ENCODE measurements at regions not wholly inside any gene's neighbourhood (a gene's known extent, or its start where the extent isn't known, plus 50 kb on each side); places are given as distances from the start of the nearest gene placed in this dataset.

DNA sequence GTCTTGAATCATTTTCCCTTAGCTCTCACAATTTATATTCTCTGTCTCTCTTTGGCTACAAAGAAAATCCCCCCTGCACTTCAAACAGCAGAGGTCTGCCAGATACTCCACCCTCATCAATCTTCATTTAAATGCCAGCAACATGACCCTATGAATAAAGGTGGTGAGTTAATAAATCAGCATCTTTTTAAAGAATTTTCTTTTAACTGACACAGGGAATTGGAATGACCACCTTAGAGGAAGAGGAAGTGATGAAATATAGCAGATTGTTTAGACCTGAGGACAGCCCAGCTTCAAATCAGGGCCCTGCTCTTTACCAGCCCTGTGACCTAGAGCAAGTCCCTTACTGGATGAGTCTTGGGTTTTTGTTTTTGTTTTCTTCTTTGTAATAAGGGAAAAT is 223.1 kb upstream of the PAPPA start:
- no peaks in the 10 kb centered on the region for H3K4me1 ChIP-seq
- H3K27ac ChIP-seq = no peak overlapping the region
- TF ChIP-seq, protein P1, sequence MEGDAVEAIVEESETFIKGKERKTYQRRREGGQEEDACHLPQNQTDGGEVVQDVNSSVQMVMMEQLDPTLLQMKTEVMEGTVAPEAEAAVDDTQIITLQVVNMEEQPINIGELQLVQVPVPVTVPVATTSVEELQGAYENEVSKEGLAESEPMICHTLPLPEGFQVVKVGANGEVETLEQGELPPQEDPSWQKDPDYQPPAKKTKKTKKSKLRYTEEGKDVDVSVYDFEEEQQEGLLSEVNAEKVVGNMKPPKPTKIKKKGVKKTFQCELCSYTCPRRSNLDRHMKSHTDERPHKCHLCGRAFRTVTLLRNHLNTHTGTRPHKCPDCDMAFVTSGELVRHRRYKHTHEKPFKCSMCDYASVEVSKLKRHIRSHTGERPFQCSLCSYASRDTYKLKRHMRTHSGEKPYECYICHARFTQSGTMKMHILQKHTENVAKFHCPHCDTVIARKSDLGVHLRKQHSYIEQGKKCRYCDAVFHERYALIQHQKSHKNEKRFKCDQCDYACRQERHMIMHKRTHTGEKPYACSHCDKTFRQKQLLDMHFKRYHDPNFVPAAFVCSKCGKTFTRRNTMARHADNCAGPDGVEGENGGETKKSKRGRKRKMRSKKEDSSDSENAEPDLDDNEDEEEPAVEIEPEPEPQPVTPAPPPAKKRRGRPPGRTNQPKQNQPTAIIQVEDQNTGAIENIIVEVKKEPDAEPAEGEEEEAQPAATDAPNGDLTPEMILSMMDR (IDR thresholded peaks at IDR 0.05) = no peak
- no peak for TF ChIP-seq POLR2A (IDR thresholded peaks at IDR 0.05)
- no peak for DNase-seq
- H3K9me3 ChIP-seq = no peaks in the 10 kb centered on the region
- intact Hi-C loops (cut with DNase I; ENCODE audit: low total_unique reads) = no loop called here
- no peak overlapping the region for H3K4me3 ChIP-seq
- no peaks in the 10 kb centered on the region for H3K27me3 ChIP-seq
- no peaks in the 10 kb centered on the region for H3K36me3 ChIP-seq

DNA sequence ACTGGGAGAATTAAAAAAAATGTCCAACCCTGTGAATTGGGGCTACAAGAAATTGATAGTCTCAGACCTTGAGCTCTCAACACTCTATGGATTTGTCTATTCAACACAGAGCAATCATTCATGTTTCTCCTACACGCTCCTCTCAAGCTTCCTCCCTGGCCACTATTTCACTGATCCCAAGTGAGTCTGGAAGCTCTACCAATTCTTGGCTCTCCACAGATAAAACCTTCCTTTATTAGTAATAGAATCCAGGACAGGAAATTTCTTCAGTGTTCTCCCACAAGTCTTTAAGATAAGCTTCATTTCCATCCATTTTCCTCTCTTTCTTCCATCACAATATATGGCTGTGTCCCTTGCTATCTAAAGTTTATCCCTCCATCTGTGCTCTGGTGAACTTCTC is 215.1 kb upstream of the PAPPA start:
- no peaks in the 10 kb centered on the region for H3K9me3 ChIP-seq
- H3K27ac ChIP-seq = no peak overlapping the region
- no peaks in the 10 kb centered on the region for H3K27me3 ChIP-seq
- DNase-seq = no peak
- no peaks in the 10 kb centered on the region for H3K4me1 ChIP-seq
- intact Hi-C loops (cut with DNase I; ENCODE audit: low total_unique reads) = no loop called here
- no peak overlapping the region for H3K4me3 ChIP-seq
- H3K36me3 ChIP-seq = no peaks in the 10 kb centered on the region
- no peak for TF ChIP-seq POLR2A (IDR thresholded peaks at IDR 0.05)
- TF ChIP-seq, protein P1 (IDR thresholded peaks at IDR 0.05) = no peak

DNA sequence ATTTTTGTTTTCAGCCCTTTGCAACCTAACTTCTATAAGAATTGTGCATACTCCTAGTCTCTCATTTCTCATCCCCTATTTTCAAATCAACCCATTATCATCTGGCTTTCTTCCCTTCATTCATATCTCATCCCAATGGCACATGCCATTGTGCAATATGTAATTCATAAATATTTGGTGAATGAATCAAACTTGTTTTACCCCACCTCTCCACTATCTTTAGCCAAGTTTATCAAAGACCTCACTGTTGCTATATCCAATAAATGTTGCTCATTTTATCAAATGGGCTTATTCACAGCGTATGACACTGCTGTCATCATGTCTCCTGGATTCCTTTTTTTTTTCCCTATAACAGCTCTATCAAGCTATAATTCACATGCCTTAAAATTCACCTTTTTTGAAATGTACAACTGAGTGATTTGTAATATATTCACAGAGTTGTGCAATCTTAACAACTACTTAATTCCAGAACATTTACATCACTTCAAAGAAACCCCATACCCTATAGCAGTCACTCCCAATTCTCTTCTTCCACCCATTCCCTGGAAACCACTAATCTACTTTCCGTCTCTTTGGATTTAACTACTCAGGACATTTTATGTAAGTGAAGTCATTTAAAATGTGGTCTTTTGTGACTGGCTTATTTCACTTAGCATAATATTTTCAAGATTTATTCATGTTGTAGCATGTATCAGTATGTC is 214.4 kb upstream of the PAPPA start:
- no peak for DNase-seq
- H3K36me3 ChIP-seq = no peaks in the 10 kb centered on the region
- H3K4me1 ChIP-seq = no peaks in the 10 kb centered on the region
- TF ChIP-seq POLR2A (IDR thresholded peaks at IDR 0.05) = no peak
- TF ChIP-seq, protein P1 (IDR thresholded peaks at IDR 0.05) = no peak
- no peaks in the 10 kb centered on the region for H3K27me3 ChIP-seq
- no peak overlapping the region for H3K27ac ChIP-seq
- no peak overlapping the region for H3K4me3 ChIP-seq
- intact Hi-C loops (cut with DNase I; ENCODE audit: low total_unique reads) = no loop called here
- H3K9me3 ChIP-seq = no peaks in the 10 kb centered on the region

DNA sequence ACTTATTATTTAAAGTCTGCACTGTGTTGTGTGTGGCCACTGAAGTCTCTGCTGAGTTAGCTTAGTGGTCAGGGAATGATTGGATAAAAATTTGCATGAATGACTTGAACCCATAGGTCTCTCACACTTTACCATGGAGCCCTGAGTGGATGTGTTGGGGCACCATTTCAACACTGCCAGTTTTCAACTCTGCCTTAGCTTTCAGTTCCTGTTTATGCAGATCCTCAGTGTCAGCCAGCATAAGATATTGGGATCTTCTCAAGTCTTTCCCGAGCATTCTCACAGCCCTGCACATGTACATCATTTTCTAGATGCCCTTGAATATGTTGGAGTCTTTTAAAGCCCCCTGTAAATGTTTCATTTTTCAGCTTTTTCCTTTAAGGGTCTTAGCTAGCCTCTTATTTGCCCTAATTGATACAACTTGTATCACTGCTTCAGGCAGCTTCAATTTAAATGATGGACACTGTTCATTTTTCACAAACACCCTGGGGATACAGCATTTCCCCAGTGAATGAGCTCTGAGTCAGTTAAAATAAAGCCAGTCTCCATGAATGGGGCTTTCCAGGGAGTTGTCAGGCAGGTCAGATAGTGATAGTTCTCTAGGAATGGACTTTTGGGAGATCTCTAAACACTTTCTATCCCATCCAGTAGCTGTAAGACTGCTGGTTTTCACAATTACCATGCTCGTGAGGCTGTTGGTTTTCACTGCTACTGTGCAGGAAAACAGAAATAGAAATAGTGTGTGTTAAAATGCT is 211.9 kb upstream of the PAPPA start:
- Histone ChIP-seq H3K4me1 (peaks cover 4 to 6% of the 10 kb centered on the region in 2 donors), H3K4me3 (no peak overlapping the region), H3K27ac (peak overlapping the region; percentile 47 to 69), H3K27me3 (no peaks in the 10 kb centered on the region), H3K9me3 (no peaks in the 10 kb centered on the region), H3K36me3 (no peaks in the 10 kb centered on the region)
- intact Hi-C loops (cut with DNase I; ENCODE audit: low total_unique reads) = no loop called here
- TF ChIP-seq, protein P1 (IDR thresholded peaks at IDR 0.05) = no peak
- no peak for TF ChIP-seq POLR2A (IDR thresholded peaks at IDR 0.05)
- no peak for DNase-seq

DNA sequence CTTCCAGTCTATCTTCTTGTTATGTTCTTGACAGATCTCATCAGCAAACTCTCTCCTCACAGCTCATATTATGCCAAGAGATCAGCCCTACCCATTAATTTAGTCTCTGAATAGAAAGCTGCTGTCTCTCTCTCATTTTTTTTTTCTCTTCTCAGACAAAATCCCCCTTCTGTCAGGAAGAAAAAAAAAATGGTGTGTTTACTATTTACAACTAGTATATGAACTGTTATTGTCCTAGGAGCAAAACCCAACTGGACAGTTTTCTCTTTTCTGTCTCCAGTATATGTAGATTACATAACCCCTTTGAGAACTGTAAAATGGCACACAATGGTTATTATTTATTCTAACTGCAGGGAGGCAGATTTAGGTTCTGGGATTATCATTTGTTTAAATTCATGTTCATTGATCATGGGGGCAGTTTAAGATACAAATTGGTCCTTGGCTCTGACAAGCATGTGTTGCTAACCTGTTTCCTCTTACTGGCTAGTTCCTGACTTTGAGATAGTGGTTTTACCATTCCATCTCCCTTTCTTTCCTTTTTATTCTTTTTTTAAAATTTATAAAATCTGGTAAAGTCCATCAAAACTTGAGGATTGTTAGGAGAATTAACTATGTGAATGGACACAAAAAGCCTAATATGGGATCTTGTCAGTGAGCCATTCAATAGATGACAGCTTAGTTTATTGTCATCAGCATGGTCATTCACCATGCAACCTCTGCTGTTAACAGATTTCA is 210.0 kb upstream of the PAPPA start:
- intact Hi-C loops (cut with DNase I; ENCODE audit: low total_unique reads) = no loop called here
- Histone ChIP-seq H3K27me3 (no peaks in the 10 kb centered on the region), H3K27ac (peak overlapping the region; percentile 47 to 69)

More for the DNA sequence above, 210.0 kb upstream of the PAPPA start:
- Histone ChIP-seq H3K36me3 (no peaks in the 10 kb centered on the region), H3K9me3 (no peaks in the 10 kb centered on the region), H3K4me3 (no peak overlapping the region), H3K4me1 (peaks cover 4 to 6% of the 10 kb centered on the region in 2 donors)
- TF ChIP-seq, protein P1 (IDR thresholded peaks at IDR 0.05) = no peak
- TF ChIP-seq POLR2A (IDR thresholded peaks at IDR 0.05) = no peak
- no peak for DNase-seq
